Breast epithelium (tissue), 4 donors: ENCODE measurements at regions not wholly inside any gene's neighbourhood (a gene's known extent, or its start where the extent isn't known, plus 50 kb on each side); places are given as distances from the start of the nearest gene placed in this dataset.

Experiments used
- DNase-seq, 2 donors: peaks; one replicate each; pipeline ENCODE4 v3.0.0-alpha.2; 2019; ENCODE audit warnings: low spot score in 2 of 2
- H3K27ac ChIP-seq, 2 donors: fragments of 200-600 bp; sonication (generic) in 1 of 2; one replicate each; pipeline ENCODE4 v1.5.1; 2016 to 2019; ENCODE audit warnings: mild to moderate bottlenecking in 1 of 2
- H3K27me3 ChIP-seq, 2 donors: fragments of 200-600 bp; sonication (generic) in 1 of 2; one replicate each; pipeline versions ENCODE4 v1.5.1 to v1.6.0; 2017 to 2019; ENCODE audit warnings: control low read depth in 1 of 2, mild to moderate bottlenecking in 1 of 2
- H3K36me3 ChIP-seq: fragments of 200-600 bp; one replicate; pipeline ENCODE4 v1.5.1; 2019
- H3K4me1 ChIP-seq, 2 donors: fragments of 200-600 bp; sonication (generic); one replicate each; pipeline ENCODE4 v1.5.1; 2016 to 2019; ENCODE audit warnings: control low read depth in 1 of 2
- H3K4me3 ChIP-seq, 3 donors: fragments of 200-600 bp; sonication (generic); 1 replicate in 2 of 3; 2 replicates in 1 of 3; pipeline ENCODE4 v1.5.1; 2016 to 2019; ENCODE audit warnings: mild to moderate bottlenecking in 3 of 3, moderate library complexity in 2 of 3
- H3K9me3 ChIP-seq, 2 donors: fragments of 200-600 bp; sonication (generic) in 1 of 2; one replicate each; pipeline ENCODE4 v1.5.1; 2016 to 2019; ENCODE audit warnings: control low read depth in 1 of 2
- CTCF ChIP-seq, 3 donors: fragments of 450-650 bp; IDR thresholded peaks; one replicate each; pipeline ENCODE4 v1.5.1; 2016 to 2017; ENCODE audit warnings: antibody characterized with exemption in 3 of 3, mild to moderate bottlenecking in 3 of 3, moderate library complexity in 3 of 3
- POLR2A ChIP-seq: fragments of 450-650 bp; IDR thresholded peaks from one replicate; pipeline ENCODE4 v1.6.1; 2016; ENCODE audit warnings: antibody characterized with exemption, mild to moderate bottlenecking, moderate library complexity
- POLR2AphosphoS5 ChIP-seq, 3 donors: sonication (generic); formaldehyde crosslinking; IDR thresholded peaks; one replicate each; pipeline ENCODE4 v1.6.1; 2017; ENCODE audit warnings: antibody characterized with exemption in 3 of 3
- intact Hi-C: fragments of 100-400 bp; cut with DNase I; formaldehyde crosslinking; loops from one replicate; pipeline ENCODE4 v1.15.1; 2023; ENCODE audit warnings: low total_unique reads

- no peak overlapping the region for H3K27ac ChIP-seq
- no peaks in the 10 kb centered on the region for H3K36me3 ChIP-seq
- no peak overlapping the region for H3K4me3 ChIP-seq
- peaks cover 0 to 68% of the 10 kb centered on the region in 2 donors for H3K27me3 ChIP-seq
- no peaks in the 10 kb centered on the region for H3K4me1 ChIP-seq
- TF ChIP-seq POLR2AphosphoS5 (IDR thresholded peaks at IDR 0.05) (no peak), POLR2A (no peak), CTCF (IDR thresholded peaks at IDR 0.05) (no peak)
- intact Hi-C loops: no loop called here
- no peaks in the 10 kb centered on the region for H3K9me3 ChIP-seq
- DNase-seq: peak in 1 of 2 donors; percentile 20
These were observed 541.4 kb downstream of the BRD1 start for GRCh38 chr22:49286181-49286760.

DNA sequence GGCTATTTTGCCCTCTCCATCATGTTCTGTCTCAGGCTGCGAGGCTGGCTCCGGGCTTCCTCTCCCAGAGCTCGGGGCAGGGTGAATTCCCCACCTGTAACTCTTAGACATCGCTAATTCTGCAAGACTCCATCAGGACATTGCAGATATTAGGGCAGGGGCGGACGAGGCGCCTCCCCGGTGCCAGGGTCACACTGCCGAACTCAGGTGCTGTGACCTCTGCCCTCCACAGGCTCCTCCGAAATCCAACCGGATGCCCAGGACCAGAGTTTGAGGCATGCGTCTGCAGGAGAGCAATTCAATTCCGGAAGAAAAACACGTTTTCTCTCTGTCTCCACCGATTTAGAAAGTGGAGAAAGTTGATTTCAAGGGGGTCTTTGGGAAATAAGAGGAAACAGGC lies 542.7 kb downstream of the BRD1 start:
- H3K4me3 ChIP-seq: no peak overlapping the region
- peaks cover 0 to 7% of the 10 kb centered on the region in 2 donors for H3K9me3 ChIP-seq
- no peak overlapping the region for H3K27ac ChIP-seq
- DNase-seq: no peak
- no peaks in the 10 kb centered on the region for H3K4me1 ChIP-seq
- TF ChIP-seq POLR2AphosphoS5 (IDR thresholded peaks at IDR 0.05) (no peak), POLR2A (no peak), CTCF (IDR thresholded peaks at IDR 0.05) (no peak)
- intact Hi-C loops: no loop called here
- peaks cover 0 to 62% of the 10 kb centered on the region in 2 donors for H3K27me3 ChIP-seq
- H3K36me3 ChIP-seq: no peaks in the 10 kb centered on the region

GRCh38 chr22:49284056-49284784 lies 543.5 kb downstream of the BRD1 start:
- Histone ChIP-seq H3K27me3 (peaks cover 0 to 62% of the 10 kb centered on the region in 2 donors), H3K27ac (no peak overlapping the region), H3K9me3 (peaks cover 0 to 12% of the 10 kb centered on the region in 2 donors), H3K36me3 (no peaks in the 10 kb centered on the region), H3K4me3 (no peak overlapping the region), H3K4me1 (no peaks in the 10 kb centered on the region)
- intact Hi-C loops: no loop called here
- no peak for DNase-seq
- TF ChIP-seq CTCF (IDR thresholded peaks at IDR 0.05): no peak

DNA sequence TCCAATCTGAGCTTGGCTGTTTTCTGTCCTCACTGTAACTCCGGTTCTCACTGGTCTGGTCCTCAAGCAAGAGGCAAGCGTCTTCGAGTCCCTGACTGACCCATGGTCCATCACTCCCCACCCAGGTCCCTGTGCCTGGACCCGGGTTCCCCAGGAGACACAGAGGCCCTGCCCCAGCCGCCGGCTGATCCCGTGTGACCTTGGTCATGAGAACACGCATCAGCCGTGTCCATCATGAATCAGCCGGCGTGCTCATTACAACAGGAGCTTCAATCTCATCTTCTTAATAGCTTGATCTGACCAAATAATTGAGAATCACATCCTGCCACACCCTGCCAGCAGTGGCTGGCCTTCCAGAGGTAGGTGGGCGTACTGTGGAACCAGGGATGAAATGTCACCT lies 545.1 kb downstream of the BRD1 start:
- H3K36me3 ChIP-seq: no peaks in the 10 kb centered on the region

More for the DNA sequence above, 545.1 kb downstream of the BRD1 start:
- TF ChIP-seq POLR2AphosphoS5 (IDR thresholded peaks at IDR 0.05) (no peak), CTCF (IDR thresholded peaks at IDR 0.05) (no peak), POLR2A (no peak)
- Histone ChIP-seq H3K9me3 (peaks cover 0 to 16% of the 10 kb centered on the region in 2 donors), H3K27me3 (peaks cover 0 to 73% of the 10 kb centered on the region in 2 donors), H3K4me3 (no peak overlapping the region), H3K4me1 (no peaks in the 10 kb centered on the region), H3K27ac (no peak overlapping the region)
- intact Hi-C loops: no loop called here
- no peak for DNase-seq
